ENCODE measurements at regions not wholly inside any gene's neighbourhood (a gene's known extent, or its start where the extent isn't known, plus 50 kb on each side); places are given as distances from the start of the nearest gene placed in this dataset.
"Not testable (repeated sequence)": the region's sequence is repeated elsewhere in the genome, so short reads cannot be mapped to it uniquely, and the experiment has no call there.

DNA sequence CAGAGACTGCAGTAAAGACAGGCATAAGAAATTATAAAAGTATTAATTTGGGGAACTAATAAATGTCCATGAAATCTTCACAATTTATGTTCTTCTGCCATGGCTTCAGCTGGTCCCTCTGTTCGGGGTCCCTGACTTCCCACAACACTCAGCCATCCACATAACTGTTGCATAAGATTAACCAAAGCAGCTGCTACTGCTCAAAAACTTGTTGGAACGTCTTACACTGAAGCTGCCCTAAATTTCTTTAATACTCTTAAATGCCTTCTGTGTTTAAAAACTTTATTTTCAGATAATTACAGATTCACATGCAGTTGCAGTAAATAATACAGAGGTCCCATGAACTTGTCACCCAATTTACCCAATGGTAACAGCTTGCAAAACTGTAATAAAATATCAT, 193.1 kb upstream of the DTNA start:
- not testable (repeated sequence) for H2BK5ac ChIP-seq (ENCODE audit: low read length); H4K91ac ChIP-seq (ENCODE audit: low read depth, low read length, poor library complexity); H3K27ac ChIP-seq (replicated peaks; ENCODE audit: low read length); H3K4me2 ChIP-seq (ENCODE audit: insufficient read depth, low read length, poor library complexity, severe bottlenecking); H2BK120ac ChIP-seq (ENCODE audit: low read depth, low read length); H3K9me3 ChIP-seq (replicated peaks in 1 of 2; ENCODE audit: control insufficient read depth in 2 of 2, insufficient read depth in 1 of 2, low read depth in 1 of 2, low read length in 2 of 2); H3K18ac ChIP-seq (ENCODE audit: low read length); DNase-seq (ENCODE audit: low spot score); H2AFZ ChIP-seq (ENCODE audit: low read length); H3K4me1 ChIP-seq (ENCODE audit: control insufficient read depth in 2 of 2, insufficient read depth in 1 of 2, low read depth in 1 of 2, low read length in 2 of 2); H3K79me1 ChIP-seq (ENCODE audit: low read depth, low read length); H2BK15ac ChIP-seq (ENCODE audit: low read length); H3K9ac ChIP-seq (ENCODE audit: low read depth, low read length, poor library complexity); H2BK12ac ChIP-seq (ENCODE audit: low read length); H3K4me3 ChIP-seq (ENCODE audit: low read length in 2 of 2); H3K27me3 ChIP-seq (ENCODE audit: control insufficient read depth in 3 of 3, insufficient read depth in 3 of 3, low read depth in 1 of 3, low read length in 3 of 3); H3K4ac ChIP-seq (ENCODE audit: low read length); H4K8ac ChIP-seq (ENCODE audit: low read depth, low read length); H3K36me3 ChIP-seq (replicated peaks in 1 of 2; ENCODE audit: control insufficient read depth in 2 of 2, insufficient read depth in 2 of 2, low read length in 2 of 2); H3K23ac ChIP-seq (ENCODE audit: low read depth, low read length, poor library complexity); H3K14ac ChIP-seq (ENCODE audit: low read length); H2AK5ac ChIP-seq (ENCODE audit: low read depth, low read length)
- WGBS, 2 donors (ENCODE audit: extremely low coverage in 2 of 2, insufficient read length in 2 of 2, insufficient replicate concordance in 1 of 2): no CpG with 5 or more reads among the region's 2 CpGs

DNA sequence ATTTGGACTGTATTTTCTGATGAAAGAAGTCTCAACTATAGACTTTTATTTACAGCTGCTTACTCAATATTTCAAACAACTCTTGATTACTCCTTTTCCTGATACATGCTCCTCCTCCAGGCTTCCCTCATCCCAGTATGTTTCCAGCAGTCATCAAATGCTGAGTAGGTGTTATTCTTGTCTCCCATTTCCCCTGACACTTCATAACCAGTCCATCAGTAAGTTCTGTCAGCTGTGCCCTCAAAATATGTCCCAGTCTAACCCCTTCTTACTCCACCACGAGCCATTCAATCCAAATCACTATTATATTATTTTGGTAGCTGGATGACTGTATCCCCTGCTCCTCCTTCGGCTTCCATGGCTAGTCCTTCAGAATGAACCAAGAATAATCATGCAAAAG, 189.1 kb upstream of the DTNA start:
- no peak overlapping the region for H3K14ac ChIP-seq (ENCODE audit: low read length)
- H3K4ac ChIP-seq (ENCODE audit: low read length): no peak overlapping the region
- no peak overlapping the region for H4K91ac ChIP-seq (ENCODE audit: low read depth, low read length, poor library complexity)
- H3K27me3 ChIP-seq (ENCODE audit: control insufficient read depth in 3 of 3, insufficient read depth in 3 of 3, low read depth in 1 of 3, low read length in 3 of 3): no peaks in the 10 kb centered on the region
- no peak overlapping the region for H2BK5ac ChIP-seq (ENCODE audit: low read length)
- no peak overlapping the region for H3K4me3 ChIP-seq (ENCODE audit: low read length in 2 of 2)
- H2BK120ac ChIP-seq (ENCODE audit: low read depth, low read length): no peak overlapping the region
- H3K79me1 ChIP-seq (ENCODE audit: low read depth, low read length): no peaks in the 10 kb centered on the region
- no peak for DNase-seq (ENCODE audit: low spot score)
- no peak overlapping the region for H3K18ac ChIP-seq (ENCODE audit: low read length)
- H3K23ac ChIP-seq (ENCODE audit: low read depth, low read length, poor library complexity): no peak overlapping the region
- H3K4me2 ChIP-seq (ENCODE audit: insufficient read depth, low read length, poor library complexity, severe bottlenecking): no peak overlapping the region
- H2AK5ac ChIP-seq (ENCODE audit: low read depth, low read length): no peak overlapping the region
- no peak overlapping the region for H2BK12ac ChIP-seq (ENCODE audit: low read length)
- WGBS, 2 donors (ENCODE audit: extremely low coverage in 2 of 2, insufficient read length in 2 of 2, insufficient replicate concordance in 1 of 2): no CpG with 5 or more reads among the region's 2 CpGs
- H3K9ac ChIP-seq (ENCODE audit: low read depth, low read length, poor library complexity): no peak overlapping the region
- H2AFZ ChIP-seq (ENCODE audit: low read length): no peak overlapping the region
- peaks cover 0 to 2% of the 10 kb centered on the region in 2 donors for H3K4me1 ChIP-seq (ENCODE audit: control insufficient read depth in 2 of 2, insufficient read depth in 1 of 2, low read depth in 1 of 2, low read length in 2 of 2)
- H3K9me3 ChIP-seq (replicated peaks in 1 of 2; ENCODE audit: control insufficient read depth in 2 of 2, insufficient read depth in 1 of 2, low read depth in 1 of 2, low read length in 2 of 2): no peaks in the 10 kb centered on the region
- no peak overlapping the region for H3K27ac ChIP-seq (replicated peaks; ENCODE audit: low read length)
- no peaks in the 10 kb centered on the region for H3K36me3 ChIP-seq (replicated peaks in 1 of 2; ENCODE audit: control insufficient read depth in 2 of 2, insufficient read depth in 2 of 2, low read length in 2 of 2)
- H2BK15ac ChIP-seq (ENCODE audit: low read length): no peak overlapping the region
- no peak overlapping the region for H4K8ac ChIP-seq (ENCODE audit: low read depth, low read length)

DNA sequence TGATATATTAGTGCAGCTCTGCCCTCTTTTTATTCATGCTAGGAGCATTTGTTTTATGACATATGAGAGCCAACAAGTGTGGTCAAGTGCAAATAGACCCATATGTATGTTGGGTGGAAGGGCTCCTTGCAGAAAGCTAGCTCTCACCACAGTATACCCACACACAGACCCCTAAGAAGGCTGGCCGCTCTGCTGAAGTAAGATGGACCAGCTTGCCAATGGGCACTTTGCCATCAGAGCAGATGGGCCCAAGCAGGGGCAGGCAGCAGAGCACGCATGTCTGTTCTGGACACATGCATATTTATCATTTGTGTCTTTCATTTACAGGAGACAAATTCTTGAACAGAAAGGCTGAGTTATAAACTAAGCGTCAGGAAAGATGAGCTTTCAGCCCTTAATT, 187.5 kb upstream of the DTNA start:
- Histone ChIP-seq H3K27ac (replicated peaks; ENCODE audit: low read length) (no peak overlapping the region), H3K4me1 (ENCODE audit: control insufficient read depth in 2 of 2, insufficient read depth in 1 of 2, low read depth in 1 of 2, low read length in 2 of 2) (peaks cover 0 to 2% of the 10 kb centered on the region in 2 donors), H3K23ac (ENCODE audit: low read depth, low read length, poor library complexity) (no peak overlapping the region), H3K4ac (ENCODE audit: low read length) (no peak overlapping the region), H4K8ac (ENCODE audit: low read depth, low read length) (no peak overlapping the region), H3K4me2 (ENCODE audit: insufficient read depth, low read length, poor library complexity, severe bottlenecking) (no peak overlapping the region), H4K91ac (ENCODE audit: low read depth, low read length, poor library complexity) (no peak overlapping the region), H2BK15ac (ENCODE audit: low read length) (no peak overlapping the region), H2BK120ac (ENCODE audit: low read depth, low read length) (no peak overlapping the region), H3K79me1 (ENCODE audit: low read depth, low read length) (no peaks in the 10 kb centered on the region), H3K9me3 (replicated peaks in 1 of 2; ENCODE audit: control insufficient read depth in 2 of 2, insufficient read depth in 1 of 2, low read depth in 1 of 2, low read length in 2 of 2) (no peaks in the 10 kb centered on the region), H2BK12ac (ENCODE audit: low read length) (no peak overlapping the region), H3K36me3 (replicated peaks in 1 of 2; ENCODE audit: control insufficient read depth in 2 of 2, insufficient read depth in 2 of 2, low read length in 2 of 2) (no peaks in the 10 kb centered on the region), H2AK5ac (ENCODE audit: low read depth, low read length) (no peak overlapping the region), H3K4me3 (ENCODE audit: low read length in 2 of 2) (no peak overlapping the region), H3K27me3 (ENCODE audit: control insufficient read depth in 3 of 3, insufficient read depth in 3 of 3, low read depth in 1 of 3, low read length in 3 of 3) (no peaks in the 10 kb centered on the region), H3K14ac (ENCODE audit: low read length) (no peak overlapping the region), H2AFZ (ENCODE audit: low read length) (no peak overlapping the region), H3K9ac (ENCODE audit: low read depth, low read length, poor library complexity) (peak overlapping the region; percentile 51), H3K18ac (ENCODE audit: low read length) (no peak overlapping the region), H2BK5ac (ENCODE audit: low read length) (no peak overlapping the region)
- DNase-seq (ENCODE audit: low spot score): no peak
- WGBS, 2 donors (ENCODE audit: extremely low coverage in 2 of 2, insufficient read length in 2 of 2, insufficient replicate concordance in 1 of 2): no CpG with 5 or more reads among the region's 3 CpGs

DNA sequence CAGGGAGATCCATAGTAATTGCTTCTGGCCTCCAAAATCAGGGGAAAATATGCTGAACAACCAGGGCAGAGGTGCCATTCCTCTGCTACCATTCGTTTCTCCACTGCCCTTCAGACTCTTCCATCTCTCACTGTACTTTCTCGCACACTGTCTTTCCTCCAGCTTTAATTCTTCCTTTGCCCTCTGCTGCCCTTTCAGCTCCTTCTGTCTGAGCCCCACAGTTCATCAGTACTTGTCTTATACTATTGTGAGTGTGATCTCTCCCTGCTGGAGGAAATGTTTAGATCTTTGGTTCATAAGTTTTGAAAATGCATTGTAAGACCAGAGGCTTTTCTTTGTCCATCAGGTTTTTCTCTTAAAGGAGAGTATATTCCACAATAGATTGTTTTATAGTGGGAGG, 184.9 kb upstream of the DTNA start:
- DNase-seq (ENCODE audit: low spot score): no peak
- Histone ChIP-seq H2AK5ac (ENCODE audit: low read depth, low read length) (no peak overlapping the region), H3K4me3 (ENCODE audit: low read length in 2 of 2) (no peak overlapping the region), H2BK5ac (ENCODE audit: low read length) (no peak overlapping the region), H3K18ac (ENCODE audit: low read length) (no peak overlapping the region), H3K9ac (ENCODE audit: low read depth, low read length, poor library complexity) (no peak overlapping the region), H3K14ac (ENCODE audit: low read length) (no peak overlapping the region), H3K27me3 (ENCODE audit: control insufficient read depth in 3 of 3, insufficient read depth in 3 of 3, low read depth in 1 of 3, low read length in 3 of 3) (no peaks in the 10 kb centered on the region), H4K8ac (ENCODE audit: low read depth, low read length) (no peak overlapping the region), H3K4ac (ENCODE audit: low read length) (no peak overlapping the region), H2BK120ac (ENCODE audit: low read depth, low read length) (no peak overlapping the region), H2BK12ac (ENCODE audit: low read length) (no peak overlapping the region), H3K9me3 (replicated peaks in 1 of 2; ENCODE audit: control insufficient read depth in 2 of 2, insufficient read depth in 1 of 2, low read depth in 1 of 2, low read length in 2 of 2) (no peaks in the 10 kb centered on the region), H3K36me3 (replicated peaks in 1 of 2; ENCODE audit: control insufficient read depth in 2 of 2, insufficient read depth in 2 of 2, low read length in 2 of 2) (no peaks in the 10 kb centered on the region), H3K4me1 (ENCODE audit: control insufficient read depth in 2 of 2, insufficient read depth in 1 of 2, low read depth in 1 of 2, low read length in 2 of 2) (peaks cover 0 to 2% of the 10 kb centered on the region in 2 donors), H4K91ac (ENCODE audit: low read depth, low read length, poor library complexity) (no peak overlapping the region), H2BK15ac (ENCODE audit: low read length) (no peak overlapping the region), H3K4me2 (ENCODE audit: insufficient read depth, low read length, poor library complexity, severe bottlenecking) (no peak overlapping the region), H3K27ac (replicated peaks; ENCODE audit: low read length) (no peak overlapping the region), H3K23ac (ENCODE audit: low read depth, low read length, poor library complexity) (no peak overlapping the region), H2AFZ (ENCODE audit: low read length) (peak overlapping the region; percentile 26), H3K79me1 (ENCODE audit: low read depth, low read length) (no peaks in the 10 kb centered on the region)
- WGBS, 2 donors (ENCODE audit: extremely low coverage in 2 of 2, insufficient read length in 2 of 2, insufficient replicate concordance in 1 of 2): no CpG with 5 or more reads among the region's 2 CpGs

All from neuronal stem cell (in vitro differentiated cells).